OCI-LY3 (cell line): ENCODE measurements at regions not wholly inside any gene's neighbourhood (a gene's known extent, or its start where the extent isn't known, plus 50 kb on each side); places are given as distances from the start of the nearest gene placed in this dataset.

Source experiments
- EZH2phosphoT487 ChIP-seq: fragments of 200-600 bp; shearing (Covaris generic); IDR thresholded peaks from 2 replicates; pipeline ENCODE4 v1.6.1; 2018; ENCODE audit warnings: antibody characterized with exemption, mixed run types, low read depth
- TF ChIP-seq, protein P1 (sequence below): fragments of 200-600, 300-600 bp; sonication (generic); IDR thresholded peaks from 2 replicates; pipeline ENCODE4 v1.5.1; 2014; ENCODE audit warnings: antibody characterized with exemption, low read length, low read depth

GRCh38 chr3:107975529-107976201, 115.2 kb downstream of the CD47 start:
- TF ChIP-seq, protein P1, sequence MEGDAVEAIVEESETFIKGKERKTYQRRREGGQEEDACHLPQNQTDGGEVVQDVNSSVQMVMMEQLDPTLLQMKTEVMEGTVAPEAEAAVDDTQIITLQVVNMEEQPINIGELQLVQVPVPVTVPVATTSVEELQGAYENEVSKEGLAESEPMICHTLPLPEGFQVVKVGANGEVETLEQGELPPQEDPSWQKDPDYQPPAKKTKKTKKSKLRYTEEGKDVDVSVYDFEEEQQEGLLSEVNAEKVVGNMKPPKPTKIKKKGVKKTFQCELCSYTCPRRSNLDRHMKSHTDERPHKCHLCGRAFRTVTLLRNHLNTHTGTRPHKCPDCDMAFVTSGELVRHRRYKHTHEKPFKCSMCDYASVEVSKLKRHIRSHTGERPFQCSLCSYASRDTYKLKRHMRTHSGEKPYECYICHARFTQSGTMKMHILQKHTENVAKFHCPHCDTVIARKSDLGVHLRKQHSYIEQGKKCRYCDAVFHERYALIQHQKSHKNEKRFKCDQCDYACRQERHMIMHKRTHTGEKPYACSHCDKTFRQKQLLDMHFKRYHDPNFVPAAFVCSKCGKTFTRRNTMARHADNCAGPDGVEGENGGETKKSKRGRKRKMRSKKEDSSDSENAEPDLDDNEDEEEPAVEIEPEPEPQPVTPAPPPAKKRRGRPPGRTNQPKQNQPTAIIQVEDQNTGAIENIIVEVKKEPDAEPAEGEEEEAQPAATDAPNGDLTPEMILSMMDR: no peak
- TF ChIP-seq EZH2phosphoT487: no peak
